Breast epithelium (tissue), 3 donors: ENCODE measurements at regions not wholly inside any gene's neighbourhood (a gene's known extent, or its start where the extent isn't known, plus 50 kb on each side); places are given as distances from the start of the nearest gene placed in this dataset.

Experiments used
- CTCF ChIP-seq, 3 donors: fragments of 450-650 bp; IDR thresholded peaks; one replicate each; pipeline ENCODE4 v1.5.1; 2016 to 2017; ENCODE audit warnings: antibody characterized with exemption in 3 of 3, mild to moderate bottlenecking in 3 of 3, moderate library complexity in 3 of 3
- POLR2A ChIP-seq: fragments of 450-650 bp; IDR thresholded peaks from one replicate; pipeline ENCODE4 v1.6.1; 2016; ENCODE audit warnings: antibody characterized with exemption, mild to moderate bottlenecking, moderate library complexity
- POLR2AphosphoS5 ChIP-seq, 3 donors: sonication (generic); formaldehyde crosslinking; IDR thresholded peaks; one replicate each; pipeline ENCODE4 v1.6.1; 2017; ENCODE audit warnings: antibody characterized with exemption in 3 of 3

GRCh38 chr11:86179646-86180064 lies 64.9 kb upstream of the EED start:
- TF ChIP-seq CTCF (IDR thresholded peaks at IDR 0.05) (no peak), POLR2A (no peak), POLR2AphosphoS5 (IDR thresholded peaks at IDR 0.05) (no peak)
